GM12878 (cell line): ENCODE measurements at regions not wholly inside any gene's neighbourhood (a gene's known extent, or its start where the extent isn't known, plus 50 kb on each side); places are given as distances from the start of the nearest gene placed in this dataset.
"Not testable (repeated sequence)": the region's sequence is repeated elsewhere in the genome, so short reads cannot be mapped to it uniquely, and the experiment has no call there.

Experiments
- ATAC-seq: fragments of 200-7000 bp; cut with Tn5 transposase; 3 replicates; pipeline ENCODE4 v1.9.1; 2020; ENCODE audit warnings: mild to moderate bottlenecking, moderate library complexity
- BruUV-seq: library from RNA; stranded (reverse); fragments of 400-500 nt; replicated peaks from 2 replicates; lab custom pipeline; 2021; lab: Mats Ljungman, UMichigan
- CTCF ChIA-PET: fragments of 300-600 bp; sonication (Branson Sonifier 250); formaldehyde crosslinking; extraction: SDS; loops from one replicate; lab custom pipeline; 2021; ENCODE audit warnings: inconsistent platforms; lab: Yijun Ruan, JAX
- POLR2A ChIA-PET: fragments of 350-600 bp; formaldehyde crosslinking; extraction: SDS; loops from one replicate; lab custom pipeline; 2021; ENCODE audit warnings: inconsistent platforms; lab: Charles Lee
- RAD21 ChIA-PET: fragments of 300-600 bp; sonication (Branson Sonifier 250); formaldehyde crosslinking; loops from one replicate; lab custom pipeline; 2023; ENCODE audit warnings: antibody characterized with exemption; ENCODE audit not compliant: unreplicated experiment; lab: Charles Lee
- SMC1A ChIA-PET: fragments of 300-600 bp; sonication (Branson Sonifier 250); formaldehyde crosslinking; loops from one replicate; lab custom pipeline; 2023; ENCODE audit not compliant: unreplicated experiment, uncharacterized antibody; lab: Charles Lee
- DNase-seq: peaks from one replicate; pipeline ENCODE4 v3.0.0-alpha.2; 2011; ENCODE audit warnings: low read depth, low spot score
- FAIRE-seq: peaks from 3 replicates; lab custom pipeline; 2011; peaks lifted over from hg19 to GRCh38; lab: Jason Lieb, UNC
- H2AFZ ChIP-seq: 2 replicates; pipeline ENCODE4 v1.6.0; 2011; ENCODE audit warnings: low read depth, low read length, control low read depth; ENCODE audit not compliant: control insufficient read depth
- H3K27ac ChIP-seq: 2 replicates; pipeline ENCODE4 v1.5.1; 2011; ENCODE audit warnings: control low read depth; ENCODE audit not compliant: control insufficient read depth, insufficient read depth
- H3K27me3 ChIP-seq, 2 experiments: replicated peaks in 1 of 2; 2 replicates each; pipeline versions ENCODE4 v1.6.0 to v1.6.1; 2011; ENCODE audit warnings: low read length in 1 of 2; ENCODE audit not compliant: control insufficient read depth in 2 of 2, insufficient read depth in 2 of 2
- H3K36me3 ChIP-seq, 2 experiments: 2 replicates each; pipeline ENCODE4 v1.5.1; 2011; ENCODE audit warnings: low read length in 1 of 2; ENCODE audit not compliant: control insufficient read depth in 2 of 2, insufficient read depth in 2 of 2
- H3K4me1 ChIP-seq: 2 replicates; pipeline ENCODE4 v1.6.1; 2011; ENCODE audit warnings: mild to moderate bottlenecking, low read length, moderate library complexity, mixed read lengths; ENCODE audit not compliant: control insufficient read depth, insufficient read depth
- H3K4me2 ChIP-seq: 2 replicates; pipeline ENCODE4 v1.6.0; 2011; ENCODE audit warnings: control low read depth; ENCODE audit not compliant: control insufficient read depth, insufficient read depth
- H3K4me3 ChIP-seq: fragments of 200-600 bp; sonication (generic); 2 replicates; pipeline ENCODE4 v1.5.1; 2016
- H3K79me2 ChIP-seq: 2 replicates; pipeline ENCODE4 v1.6.0; 2011; ENCODE audit warnings: low read length; ENCODE audit not compliant: control insufficient read depth, insufficient read depth
- H3K9ac ChIP-seq: 2 replicates; pipeline ENCODE4 v1.8.0; 2011; ENCODE audit warnings: low read length, control low read depth, mixed read lengths; ENCODE audit not compliant: control insufficient read depth, insufficient read depth
- H3K9me3 ChIP-seq: replicated peaks from 3 replicates; pipeline ENCODE4 v1.5.1; 2011; ENCODE audit warnings: mild to moderate bottlenecking, low read length; ENCODE audit not compliant: control insufficient read depth, insufficient read depth
- H4K20me1 ChIP-seq: 2 replicates; pipeline ENCODE4 v1.6.0; 2011; ENCODE audit not compliant: control insufficient read depth, insufficient read depth
- CBX5 ChIP-seq: sonication (generic); IDR thresholded peaks from 2 replicates; pipeline ENCODE4 v1.6.1; 2016; ENCODE audit warnings: low read depth, moderate library complexity, mild to moderate bottlenecking, inconsistent platforms
- RUNX3 ChIP-seq: IDR thresholded peaks from 2 replicates; pipeline ENCODE4 v1.6.1; 2012; ENCODE audit warnings: low read length, inconsistent platforms
- SPI1 ChIP-seq: IDR thresholded peaks from 2 replicates; pipeline ENCODE4 v1.6.1; 2011; ENCODE audit warnings: low read depth, mild to moderate bottlenecking, low read length, moderate library complexity, borderline replicate concordance; ENCODE audit not compliant: insufficient read depth
- WGBS: methylation state at CpG from one replicate; pipeline ENCODE4 v1.1.6; 2016; ENCODE audit warnings: low lambda C conversion rate; ENCODE audit not compliant: insufficient replicate concordance, insufficient coverage; ENCODE audit errors: missing lambda C conversion rate; 5-methylcytosine and 5-hydroxymethylcytosine counted together
- in situ Hi-C: fragments of 300-500 bp; cut with MboI; formaldehyde crosslinking; loops from 9 replicates; pipeline ENCODE4 v1.14.3; 2018; ENCODE audit warnings: mixed read lengths
- intact Hi-C: fragments of 100-400 bp; cut with micrococcal nuclease; formaldehyde crosslinking; loops from one replicate; pipeline ENCODE4 v1.14.2; 2022; ENCODE audit not compliant: unreplicated experiment

DNA sequence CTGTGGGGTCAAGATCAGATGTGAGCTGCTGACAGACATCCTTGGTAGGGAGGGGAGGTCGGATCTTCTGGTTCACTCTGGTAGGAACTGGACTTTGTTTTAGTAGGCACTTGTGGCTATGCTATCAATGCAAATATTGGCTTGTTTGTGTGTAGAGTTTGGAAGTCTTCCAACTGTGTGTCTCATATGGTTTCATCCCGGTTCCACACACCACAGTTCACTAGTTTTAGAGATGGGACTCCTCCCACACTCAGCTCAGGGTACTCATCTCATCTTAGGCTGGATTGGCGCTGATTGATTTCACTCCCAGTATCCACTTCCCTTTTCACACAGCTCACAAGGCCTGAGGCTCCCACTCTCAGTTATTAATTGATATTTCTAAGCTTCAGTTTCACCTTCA lies 161.3 kb downstream of the THBS2 start:
- Histone ChIP-seq H3K4me1 (no peaks in the 10 kb centered on the region), H3K9ac (no peak overlapping the region), H3K9me3 (no peaks in the 10 kb centered on the region; the same call in 2 of the 3 replicates), H3K4me2 (no peak overlapping the region), H4K20me1 (no peaks in the 10 kb centered on the region), H3K27me3 (no peaks in the 10 kb centered on the region), H3K79me2 (no peaks in the 10 kb centered on the region), H3K4me3 (no peak overlapping the region), H3K27ac (no peak overlapping the region), H2AFZ (no peak overlapping the region), H3K36me3 (no peaks in the 10 kb centered on the region)
- TF ChIP-seq RUNX3, result no peak
- no peak for TF ChIP-seq CBX5
- TF ChIP-seq SPI1, result 0 out of 2 replicates have a peak, but pooled peaks have one; percentile 21
- no peak for ATAC-seq
- intact Hi-C loops, result no loop called here
- FAIRE-seq, result no peak
- 0% methylated on average over 3 of the region's 3 CpGs for WGBS
- DNase-seq, result no peak
- SMC1A ChIA-PET, result no interaction called here
- RAD21 ChIA-PET, result no interaction called here
- POLR2A ChIA-PET, result no interaction called here
- no TSS peak for BruUV-seq
- CTCF ChIA-PET, result no interaction called here
- in situ Hi-C loops, result no loop called here

DNA sequence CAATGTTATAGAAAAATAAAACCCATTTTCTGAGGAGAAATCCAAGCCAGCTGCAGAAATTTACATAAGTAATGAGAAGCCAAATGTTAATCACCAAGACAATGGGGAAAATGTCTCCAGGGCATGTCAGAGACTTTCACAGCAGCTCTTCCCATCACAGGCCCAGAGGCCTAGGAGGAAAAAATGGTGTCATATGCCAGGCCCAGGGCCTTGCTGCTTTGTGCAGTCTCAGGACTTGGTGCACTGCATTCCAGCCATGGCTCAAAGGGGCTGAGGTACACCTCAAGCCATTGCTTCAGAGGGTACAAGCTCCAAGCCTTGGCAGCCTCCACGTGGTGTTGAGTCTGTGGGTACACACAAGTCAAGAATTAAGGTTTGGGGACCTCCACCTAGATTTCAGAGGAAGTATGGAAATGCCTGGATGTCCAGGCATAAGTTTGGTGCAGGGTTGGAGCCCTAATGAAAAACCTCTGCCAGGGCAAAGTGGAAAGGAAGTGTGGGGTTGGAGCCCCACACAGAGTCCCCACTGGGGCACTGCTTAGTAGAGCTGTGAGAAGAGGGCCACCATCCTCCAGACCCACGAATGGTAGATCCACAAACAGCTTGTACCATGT lies 163.0 kb downstream of the THBS2 start:
- intact Hi-C loops, POLR2A ChIA-PET, H3K79me2 ChIP-seq, H3K4me1 ChIP-seq, DNase-seq, in situ Hi-C loops, H4K20me1 ChIP-seq, H2AFZ ChIP-seq, H3K4me3 ChIP-seq, H3K9me3 ChIP-seq, ATAC-seq, H3K36me3 ChIP-seq, CTCF ChIA-PET, H3K27me3 ChIP-seq, H3K4me2 ChIP-seq, H3K9ac ChIP-seq, SMC1A ChIA-PET, RAD21 ChIA-PET, BruUV-seq, FAIRE-seq, H3K27ac ChIP-seq: not testable (repeated sequence)
- 0% methylated on average over 2 of the region's 2 CpGs for WGBS
